A549 (cell line): ENCODE measurements at regions not wholly inside any gene's neighbourhood (a gene's known extent, or its start where the extent isn't known, plus 50 kb on each side); places are given as distances from the start of the nearest gene placed in this dataset.

ENCODE experiments used
- ATAC-seq, 2 experiments: fragments of 200-7000 bp in 1 of 2; fragments of >200 bp in 1 of 2; cut with Nextera tagmentation in 1 of 2; cut with Tn5 transposase in 1 of 2; 3 replicates each; pipeline versions ENCODE4 v1.8.0 to v1.9.1; 2018 to 2020; ENCODE audit warnings: mild to moderate bottlenecking in 1 of 2, moderate library complexity in 1 of 2
- CTCF ChIA-PET: fragments of 300-600 bp; sonication (Branson Sonifier 250); formaldehyde crosslinking; extraction: SDS; loops from one replicate; lab custom pipeline; 2021; ENCODE audit warnings: antibody characterized with exemption, inconsistent platforms; lab: Yijun Ruan, JAX
- POLR2A ChIA-PET: fragments of 350-600 bp; formaldehyde crosslinking; extraction: SDS; loops from one replicate; lab custom pipeline; 2021; ENCODE audit warnings: antibody characterized with exemption, inconsistent platforms; lab: Yijun Ruan, JAX
- DNase-seq, 2 experiments: peaks; one replicate each; pipeline versions ENCODE4 v3.0.0 to v3.0.0-alpha.2; 2011 to 2016; ENCODE audit warnings: low read depth in 1 of 2, low spot score in 1 of 2
- FAIRE-seq: peaks from 2 replicates; lab custom pipeline; 2011; peaks lifted over from hg19 to GRCh38; lab: Jason Lieb, UNC
- H3K27ac ChIP-seq, 2 experiments: fragments of >200 bp; sonication (Bioruptor Twin); formaldehyde crosslinking; 3 replicates each; pipeline ENCODE4 v1.5.1; 2016 to 2017
- H3K4me1 ChIP-seq: fragments of >200 bp; sonication (Bioruptor Twin); formaldehyde crosslinking; 3 replicates; pipeline ENCODE4 v1.6.1; 2016
- H3K4me2 ChIP-seq: fragments of >200 bp; sonication (Bioruptor Twin); formaldehyde crosslinking; 3 replicates; pipeline ENCODE4 v1.6.1; 2016
- H3K4me3 ChIP-seq: fragments of >200 bp; sonication (Bioruptor Twin); formaldehyde crosslinking; 3 replicates; pipeline ENCODE4 v1.5.1; 2016
- H3K9me3 ChIP-seq: fragments of >200 bp; sonication (Bioruptor Twin); formaldehyde crosslinking; 3 replicates; pipeline ENCODE4 v1.6.1; 2016
- CBX2 ChIP-seq: fragments of 200-600 bp; sonication (generic); IDR thresholded peaks from 2 replicates; pipeline ENCODE4 v1.6.1; 2016; ENCODE audit warnings: low read depth, mild to moderate bottlenecking, borderline replicate concordance
- CHD2 ChIP-seq: fragments of 150-350 bp; IDR thresholded peaks from 2 replicates; pipeline ENCODE4 v1.6.1; 2014; ENCODE audit warnings: low read length; ENCODE audit not compliant: partially characterized antibody
- CHD4 ChIP-seq: fragments of 200-600 bp; sonication (generic); IDR thresholded peaks from 2 replicates; pipeline ENCODE4 v1.6.1; 2016; ENCODE audit warnings: antibody characterized with exemption, mild to moderate bottlenecking, borderline replicate concordance
- ESRRA ChIP-seq: fragments of 150-350 bp; IDR thresholded peaks from 2 replicates; pipeline ENCODE4 v1.6.1; 2014; ENCODE audit warnings: mild to moderate bottlenecking, low read length, borderline replicate concordance
- FOSL2 ChIP-seq, 2 experiments: fragments of 450-650 bp in 1 of 2; fragments of >200 bp in 1 of 2; sonication (Bioruptor Twin) in 1 of 2; formaldehyde crosslinking; IDR thresholded peaks; 2 replicates each; pipeline versions ENCODE4 v1.5.0 to v1.6.1; 2016 to 2020; ENCODE audit warnings: mild to moderate bottlenecking in 1 of 2, moderate library complexity in 1 of 2
- GATA3 ChIP-seq: IDR thresholded peaks from 2 replicates; pipeline ENCODE4 v1.6.1; 2012; ENCODE audit warnings: borderline replicate concordance
- HDAC2 ChIP-seq: fragments of 200-600 bp; sonication (generic); IDR thresholded peaks from 2 replicates; pipeline ENCODE4 v1.6.1; 2016
- HEYL ChIP-seq: fragments of 250-450 bp; sonication (Bioruptor Pico); IDR thresholded peaks from 2 replicates; pipeline ENCODE4 v1.8.0; 2021; ENCODE audit warnings: mild to moderate bottlenecking, moderate library complexity
- HOXA7 ChIP-seq: fragments of 250-450 bp; sonication (Bioruptor Pico); IDR thresholded peaks from 2 replicates; pipeline ENCODE4 v1.5.0; 2020; ENCODE audit warnings: mild to moderate bottlenecking, moderate library complexity
- JUN ChIP-seq, 2 experiments: fragments of >200 bp; sonication (Bioruptor Twin); formaldehyde crosslinking; IDR thresholded peaks; 2 replicates in 1 of 2; 3 replicates in 1 of 2; pipeline ENCODE4 v1.6.1; 2016 to 2017
- JUNB ChIP-seq: fragments of >200 bp; sonication (Bioruptor Twin); formaldehyde crosslinking; IDR thresholded peaks from 2 replicates; pipeline ENCODE4 v1.6.1; 2016
- KDM1A ChIP-seq: fragments of 200-600 bp; sonication (generic); IDR thresholded peaks from 2 replicates; pipeline ENCODE4 v1.6.1; 2016; ENCODE audit warnings: low read depth, mild to moderate bottlenecking
- MAZ ChIP-seq: fragments of 150-350 bp; IDR thresholded peaks from 2 replicates; pipeline ENCODE4 v1.6.1; 2014; ENCODE audit warnings: antibody characterized with exemption, low read depth, low read length, borderline replicate concordance
- POLR2AphosphoS2 ChIP-seq: conservative IDR thresholded peaks from 2 replicates; pipeline ENCODE4 v1.6.1; 2012; ENCODE audit warnings: low read length, improper control_type of control experiment, inconsistent platforms
- RAD21 ChIP-seq, 2 experiments: fragments of >200 bp in 1 of 2; sonication (Bioruptor Twin) in 1 of 2; formaldehyde crosslinking in 1 of 2; IDR thresholded peaks in 1 of 2; conservative IDR thresholded peaks in 1 of 2; 2 replicates in 1 of 2; 3 replicates in 1 of 2; pipeline ENCODE4 v1.6.1; 2012 to 2018; ENCODE audit warnings: inconsistent platforms in 1 of 2
- RFX5 ChIP-seq: fragments of 450-650 bp; IDR thresholded peaks from 2 replicates; pipeline ENCODE4 v1.7.1; 2014; ENCODE audit warnings: antibody characterized with exemption, mild to moderate bottlenecking, moderate library complexity
- TFCP2L1 ChIP-seq: fragments of 250-450 bp; sonication (Bioruptor Pico); IDR thresholded peaks from 2 replicates; pipeline ENCODE4 v1.5.0; 2021; ENCODE audit warnings: mild to moderate bottlenecking
- ZC3H11A ChIP-seq: fragments of 450-650 bp; IDR thresholded peaks from 2 replicates; pipeline ENCODE4 v1.6.1; 2014; ENCODE audit warnings: antibody characterized with exemption, mild to moderate bottlenecking
- ZFP36 ChIP-seq: fragments of 450-650 bp; IDR thresholded peaks from 2 replicates; pipeline ENCODE4 v1.6.1; 2014; ENCODE audit warnings: borderline replicate concordance; ENCODE audit not compliant: partially characterized antibody
- ZNF302 ChIP-seq: fragments of 250-450 bp; sonication (Bioruptor Pico); IDR thresholded peaks from 2 replicates; pipeline ENCODE4 v1.9.0; 2021; ENCODE audit warnings: inconsistent platforms, mild to moderate bottlenecking, moderate library complexity
- WGBS: methylation state at CpG from one replicate; pipeline ENCODE4 v1.1.6; 2017; ENCODE audit errors: missing lambda C conversion rate; 5-methylcytosine and 5-hydroxymethylcytosine counted together
- TF ChIP-seq, protein P1 (sequence below): fragments of >200 bp; sonication (Bioruptor Twin); formaldehyde crosslinking; IDR thresholded peaks from 3 replicates; pipeline ENCODE4 v1.6.1; 2016
- TF ChIP-seq, protein P2 (sequence below): fragments of 450-650 bp; IDR thresholded peaks from 2 replicates; pipeline ENCODE4 v1.6.1; 2014; ENCODE audit warnings: antibody characterized with exemption
- TF ChIP-seq, protein P3 (sequence below): fragments of 250-450 bp; sonication (Bioruptor Pico); IDR thresholded peaks from 2 replicates; pipeline ENCODE4 v1.5.0; 2021; ENCODE audit warnings: mild to moderate bottlenecking, moderate library complexity, borderline replicate concordance
- TF ChIP-seq, protein P4 (sequence below): IDR thresholded peaks from 2 replicates; pipeline ENCODE4 v1.6.1; 2012; ENCODE audit warnings: low read depth, borderline replicate concordance
- TF ChIP-seq, protein P5 (sequence below): fragments of >200 bp; sonication (Bioruptor Twin); formaldehyde crosslinking; IDR thresholded peaks from 3 replicates; pipeline ENCODE4 v1.5.1; 2016
- TF ChIP-seq, protein P6 (sequence below): fragments of 250-450 bp; sonication (Bioruptor Pico); IDR thresholded peaks from 2 replicates; pipeline ENCODE4 v1.5.0; 2020; ENCODE audit warnings: low read depth, mild to moderate bottlenecking, moderate library complexity

DNA sequence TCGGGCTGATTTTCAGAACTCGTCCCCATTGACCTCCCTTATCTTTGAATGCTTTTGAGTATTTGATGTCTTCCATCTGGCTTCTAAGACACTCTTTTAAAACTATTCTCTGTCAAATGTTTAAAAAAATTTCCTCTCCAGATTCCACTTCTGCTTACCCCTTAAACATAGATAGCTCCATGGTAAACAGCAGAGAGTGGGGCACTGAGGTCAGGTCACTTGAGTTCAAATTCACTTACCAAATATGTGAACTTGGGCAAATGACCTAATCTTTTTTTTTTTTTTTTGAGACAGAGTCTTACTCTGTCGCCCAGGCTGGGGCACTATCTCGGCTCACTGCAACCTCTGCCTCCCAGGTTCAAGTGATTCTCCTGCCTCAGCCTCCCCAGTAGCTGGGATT, 126.8 kb upstream of the CPSF6 start (continued):
- TF ChIP-seq, protein P1, sequence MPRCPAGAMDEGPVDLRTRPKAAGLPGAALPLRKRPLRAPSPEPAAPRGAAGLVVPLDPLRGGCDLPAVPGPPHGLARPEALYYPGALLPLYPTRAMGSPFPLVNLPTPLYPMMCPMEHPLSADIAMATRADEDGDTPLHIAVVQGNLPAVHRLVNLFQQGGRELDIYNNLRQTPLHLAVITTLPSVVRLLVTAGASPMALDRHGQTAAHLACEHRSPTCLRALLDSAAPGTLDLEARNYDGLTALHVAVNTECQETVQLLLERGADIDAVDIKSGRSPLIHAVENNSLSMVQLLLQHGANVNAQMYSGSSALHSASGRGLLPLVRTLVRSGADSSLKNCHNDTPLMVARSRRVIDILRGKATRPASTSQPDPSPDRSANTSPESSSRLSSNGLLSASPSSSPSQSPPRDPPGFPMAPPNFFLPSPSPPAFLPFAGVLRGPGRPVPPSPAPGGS = no peak

DNA sequence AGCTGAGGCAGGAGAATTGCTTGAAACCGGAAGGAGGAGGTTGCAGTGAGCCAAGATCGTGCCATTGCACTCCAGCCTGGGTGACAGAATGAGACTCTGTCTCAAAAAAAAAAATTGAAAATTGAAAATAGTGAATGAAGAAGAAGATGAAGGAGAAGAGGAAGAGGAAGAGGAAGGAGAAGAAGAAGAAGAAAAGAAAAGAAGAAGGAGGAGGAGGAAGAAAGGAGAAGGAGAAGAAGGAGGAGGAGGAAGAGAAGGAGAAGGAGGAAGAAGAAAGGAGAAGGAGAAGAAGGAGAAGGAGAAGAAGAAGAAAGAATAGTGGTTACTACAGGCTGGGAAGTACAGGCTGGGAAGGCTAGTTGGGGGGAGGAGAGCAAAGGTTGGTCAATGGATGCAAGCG, 124.3 kb upstream of the CPSF6 start:
- no peak for DNase-seq
- 70% methylated on average over 3 of the region's 3 CpGs for WGBS
- no peak for FAIRE-seq

DNA sequence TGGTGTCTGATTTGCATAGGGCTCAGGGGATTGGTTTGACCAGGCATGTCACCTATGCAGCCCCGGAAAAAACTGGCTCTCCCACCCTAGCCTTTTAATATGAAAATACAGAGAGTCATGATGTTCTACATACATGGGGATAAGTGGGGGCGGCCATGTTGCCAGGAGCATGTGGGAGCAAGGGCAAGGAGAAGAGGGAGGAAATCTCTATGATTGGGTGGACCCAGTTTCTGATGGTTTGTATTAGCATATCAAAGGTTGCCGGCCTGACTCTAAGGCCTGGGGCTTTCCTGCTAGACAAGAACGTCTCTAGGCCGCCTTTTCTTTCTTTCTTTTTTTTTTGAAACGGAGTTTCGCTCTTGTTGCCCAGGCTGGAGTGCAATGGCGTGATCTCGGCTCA, 123.4 kb upstream of the CPSF6 start:
- Histone ChIP-seq H3K4me1 (no peaks in the 10 kb centered on the region), H3K9me3 (no peaks in the 10 kb centered on the region), H3K4me2 (no peak overlapping the region), H3K27ac (no peak overlapping the region), H3K4me3 (no peak overlapping the region)
- DNase-seq = no peak
- TF ChIP-seq, protein P2, sequence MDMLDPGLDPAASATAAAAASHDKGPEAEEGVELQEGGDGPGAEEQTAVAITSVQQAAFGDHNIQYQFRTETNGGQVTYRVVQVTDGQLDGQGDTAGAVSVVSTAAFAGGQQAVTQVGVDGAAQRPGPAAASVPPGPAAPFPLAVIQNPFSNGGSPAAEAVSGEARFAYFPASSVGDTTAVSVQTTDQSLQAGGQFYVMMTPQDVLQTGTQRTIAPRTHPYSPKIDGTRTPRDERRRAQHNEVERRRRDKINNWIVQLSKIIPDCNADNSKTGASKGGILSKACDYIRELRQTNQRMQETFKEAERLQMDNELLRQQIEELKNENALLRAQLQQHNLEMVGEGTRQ = no peak
- TF ChIP-seq CBX2 = no peak
- TF ChIP-seq ZC3H11A = no peak
- TF ChIP-seq, protein P3, sequence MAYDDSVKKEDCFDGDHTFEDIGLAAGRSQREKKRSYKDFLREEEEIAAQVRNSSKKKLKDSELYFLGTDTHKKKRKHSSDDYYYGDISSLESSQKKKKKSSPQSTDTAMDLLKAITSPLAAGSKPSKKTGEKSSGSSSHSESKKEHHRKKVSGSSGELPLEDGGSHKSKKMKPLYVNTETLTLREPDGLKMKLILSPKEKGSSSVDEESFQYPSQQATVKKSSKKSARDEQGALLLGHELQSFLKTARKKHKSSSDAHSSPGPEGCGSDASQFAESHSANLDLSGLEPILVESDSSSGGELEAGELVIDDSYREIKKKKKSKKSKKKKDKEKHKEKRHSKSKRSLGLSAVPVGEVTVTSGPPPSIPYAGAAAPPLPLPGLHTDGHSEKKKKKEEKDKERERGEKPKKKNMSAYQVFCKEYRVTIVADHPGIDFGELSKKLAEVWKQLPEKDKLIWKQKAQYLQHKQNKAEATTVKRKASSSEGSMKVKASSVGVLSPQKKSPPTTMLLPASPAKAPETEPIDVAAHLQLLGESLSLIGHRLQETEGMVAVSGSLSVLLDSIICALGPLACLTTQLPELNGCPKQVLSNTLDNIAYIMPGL (CRISPR knock-in tag) = no peak
- TF ChIP-seq HOXA7 = no peak
- no peak for TF ChIP-seq RAD21 (conservative IDR thresholded peaks at IDR 0.05 in 1 of 2, IDR thresholded peaks at IDR 0.05 in 1 of 2)
- TF ChIP-seq KDM1A = no peak
- no peak for TF ChIP-seq CHD4
- no peak for TF ChIP-seq POLR2AphosphoS2
- no peak for TF ChIP-seq GATA3
- no peak for TF ChIP-seq JUNB
- ChIA-PET POLR2A (no interaction called here), CTCF (interaction anchor here (1.2 kb wide), 1 partner anchor 41 kb away, joined by 4 read pairs; no protein-coding TSS in a partner anchor)
- ATAC-seq = no peak
- no peak for FAIRE-seq
- WGBS = 79% methylated on average over 9 of the region's 9 CpGs

More for the DNA sequence above, 124.3 kb upstream of the CPSF6 start:
- Histone ChIP-seq H3K9me3 (no peaks in the 10 kb centered on the region), H3K4me1 (no peaks in the 10 kb centered on the region), H3K27ac (no peak overlapping the region), H3K4me3 (no peak overlapping the region), H3K4me2 (no peak overlapping the region)
- POLR2A ChIA-PET = no interaction called here
- no peak for ATAC-seq
- CTCF ChIA-PET = no interaction called here
- TF ChIP-seq, protein P4, sequence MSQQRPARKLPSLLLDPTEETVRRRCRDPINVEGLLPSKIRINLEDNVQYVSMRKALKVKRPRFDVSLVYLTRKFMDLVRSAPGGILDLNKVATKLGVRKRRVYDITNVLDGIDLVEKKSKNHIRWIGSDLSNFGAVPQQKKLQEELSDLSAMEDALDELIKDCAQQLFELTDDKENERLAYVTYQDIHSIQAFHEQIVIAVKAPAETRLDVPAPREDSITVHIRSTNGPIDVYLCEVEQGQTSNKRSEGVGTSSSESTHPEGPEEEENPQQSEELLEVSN = no peak
- TF ChIP-seq RFX5 (no peak), GATA3 (no peak), HDAC2 (no peak), FOSL2 (IDR thresholded peaks at IDR 0.05) (no peak), FOSL2 (CRISPR knock-in tag; IDR thresholded peaks at IDR 0.05) (no peak), JUNB (no peak), JUN (IDR thresholded peaks at IDR 0.05) (no peak), ZFP36 (no peak), ZNF302 (CRISPR knock-in tag) (no peak), ESRRA (no peak), HEYL (CRISPR knock-in tag) (no peak), CHD2 (no peak), CHD4 (no peak), TFCP2L1 (no peak), MAZ (no peak)
- TF ChIP-seq, protein P3 (CRISPR knock-in tag) = no peak
- TF ChIP-seq, protein P5, sequence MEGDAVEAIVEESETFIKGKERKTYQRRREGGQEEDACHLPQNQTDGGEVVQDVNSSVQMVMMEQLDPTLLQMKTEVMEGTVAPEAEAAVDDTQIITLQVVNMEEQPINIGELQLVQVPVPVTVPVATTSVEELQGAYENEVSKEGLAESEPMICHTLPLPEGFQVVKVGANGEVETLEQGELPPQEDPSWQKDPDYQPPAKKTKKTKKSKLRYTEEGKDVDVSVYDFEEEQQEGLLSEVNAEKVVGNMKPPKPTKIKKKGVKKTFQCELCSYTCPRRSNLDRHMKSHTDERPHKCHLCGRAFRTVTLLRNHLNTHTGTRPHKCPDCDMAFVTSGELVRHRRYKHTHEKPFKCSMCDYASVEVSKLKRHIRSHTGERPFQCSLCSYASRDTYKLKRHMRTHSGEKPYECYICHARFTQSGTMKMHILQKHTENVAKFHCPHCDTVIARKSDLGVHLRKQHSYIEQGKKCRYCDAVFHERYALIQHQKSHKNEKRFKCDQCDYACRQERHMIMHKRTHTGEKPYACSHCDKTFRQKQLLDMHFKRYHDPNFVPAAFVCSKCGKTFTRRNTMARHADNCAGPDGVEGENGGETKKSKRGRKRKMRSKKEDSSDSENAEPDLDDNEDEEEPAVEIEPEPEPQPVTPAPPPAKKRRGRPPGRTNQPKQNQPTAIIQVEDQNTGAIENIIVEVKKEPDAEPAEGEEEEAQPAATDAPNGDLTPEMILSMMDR = no peak
- TF ChIP-seq, protein P6, sequence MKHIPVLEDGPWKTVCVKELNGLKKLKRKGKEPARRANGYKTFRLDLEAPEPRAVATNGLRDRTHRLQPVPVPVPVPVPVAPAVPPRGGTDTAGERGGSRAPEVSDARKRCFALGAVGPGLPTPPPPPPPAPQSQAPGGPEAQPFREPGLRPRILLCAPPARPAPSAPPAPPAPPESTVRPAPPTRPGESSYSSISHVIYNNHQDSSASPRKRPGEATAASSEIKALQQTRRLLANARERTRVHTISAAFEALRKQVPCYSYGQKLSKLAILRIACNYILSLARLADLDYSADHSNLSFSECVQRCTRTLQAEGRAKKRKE (CRISPR knock-in tag) = no peak
